HL-60 (cell line): ENCODE measurements at regions not wholly inside any gene's neighbourhood (a gene's known extent, or its start where the extent isn't known, plus 50 kb on each side); places are given as distances from the start of the nearest gene placed in this dataset.

ENCODE experiments used
- CTCF ChIP-seq: IDR thresholded peaks from one replicate; pipeline ENCODE4 v1.5.1; 2011; ENCODE audit warnings: low read length, control low read depth, inconsistent platforms; ENCODE audit not compliant: insufficient read depth
- POLR2AphosphoS5 ChIP-seq: IDR thresholded peaks from 2 replicates; pipeline ENCODE4 v1.6.1; 2012; ENCODE audit warnings: low read depth
- REST ChIP-seq: IDR thresholded peaks from 2 replicates; pipeline ENCODE4 v1.6.1; 2012; ENCODE audit warnings: low read depth; ENCODE audit not compliant: insufficient replicate concordance
- SPI1 ChIP-seq: IDR thresholded peaks from 2 replicates; pipeline ENCODE4 v1.6.1; 2012; ENCODE audit warnings: low read depth, mild to moderate bottlenecking, borderline replicate concordance

- TF ChIP-seq CTCF (no peak), POLR2AphosphoS5 (no peak), SPI1 (no peak), REST (no peak)
These were observed 346.0 kb upstream of the NCAM1 start for GRCh38 chr11:112615238-112615637.
